Testis (tissue), 2 donors: ENCODE measurements at regions not wholly inside any gene's neighbourhood (a gene's known extent, or its start where the extent isn't known, plus 50 kb on each side); places are given as distances from the start of the nearest gene placed in this dataset.
A peak's percentile ranks its signal among the peaks of the same experiment; 100 is the strongest.

Source experiments
- DNase-seq: peaks from one replicate; pipeline ENCODE4 v3.0.0-alpha.2; 2019
- H3K27ac ChIP-seq, 2 donors: fragments of 200-600 bp; sonication (generic); one replicate each; pipeline ENCODE4 v1.5.1; 2019
- H3K27me3 ChIP-seq: fragments of 200-600 bp; sonication (generic); one replicate; pipeline ENCODE4 v1.5.1; 2019
- H3K36me3 ChIP-seq: fragments of 200-600 bp; sonication (generic); one replicate; pipeline ENCODE4 v1.5.1; 2017; ENCODE audit warnings: low read depth; ENCODE audit errors: missing control alignments
- H3K4me1 ChIP-seq: fragments of 200-600 bp; sonication (generic); one replicate; pipeline ENCODE4 v1.5.1; 2019
- H3K4me3 ChIP-seq, 2 donors: fragments of 200-600 bp; sonication (generic); one replicate each; pipeline ENCODE4 v1.5.1; 2017 to 2019
- H3K9me3 ChIP-seq: fragments of 200-600 bp; sonication (generic); one replicate; pipeline ENCODE4 v1.5.1; 2017
- CTCF ChIP-seq, 3 experiments: fragments of 450-650 bp in 2 of 3; fragments of 200-600 bp in 1 of 3; sonication (generic) in 1 of 3; IDR thresholded peaks; one replicate each; pipeline ENCODE4 v1.5.1; 2016 to 2019; ENCODE audit warnings: antibody characterized with exemption in 3 of 3, mild to moderate bottlenecking in 2 of 3, moderate library complexity in 1 of 3
- POLR2A ChIP-seq: fragments of 450-650 bp; IDR thresholded peaks from one replicate; pipeline ENCODE4 v1.6.1; 2017; ENCODE audit warnings: antibody characterized with exemption, mild to moderate bottlenecking, moderate library complexity
- WGBS, 2 donors: methylation state at CpG; one replicate each; pipeline ENCODE4 v1.1.5; 2018; 5-methylcytosine and 5-hydroxymethylcytosine counted together
- intact Hi-C: fragments of 100-400 bp; cut with DNase I; formaldehyde crosslinking; loops from one replicate; pipeline ENCODE4 v1.15.1; 2023; ENCODE audit warnings: low total_unique reads

- no peak for DNase-seq
- no peaks in the 10 kb centered on the region for H3K27me3 ChIP-seq
- TF ChIP-seq POLR2A, result no peak
- TF ChIP-seq CTCF (IDR thresholded peaks at IDR 0.05), result no peak
- H3K4me3 ChIP-seq, result no peak overlapping the region
- no peaks in the 10 kb centered on the region for H3K9me3 ChIP-seq
- intact Hi-C loops, result no loop called here
- no peaks in the 10 kb centered on the region for H3K36me3 ChIP-seq
- WGBS, 2 donors, result 94% methylated on average over 3 of the region's 3 CpGs; no CpG with 5 or more reads in 1 of the 2 donors
- H3K27ac ChIP-seq, result no peak overlapping the region
- no peaks in the 10 kb centered on the region for H3K4me1 ChIP-seq
These were observed 73.4 kb upstream of the BRD7 start for GRCh38 chr16:50442221-50442620.

GRCh38 chr16:50441486-50442157, 72.8 kb upstream of the BRD7 start:
- Histone ChIP-seq H3K36me3 (no peaks in the 10 kb centered on the region), H3K27ac (no peak overlapping the region), H3K4me1 (no peaks in the 10 kb centered on the region), H3K27me3 (no peaks in the 10 kb centered on the region), H3K4me3 (no peak overlapping the region), H3K9me3 (no peaks in the 10 kb centered on the region)
- DNase-seq, result peak; percentile 3
- no peak for TF ChIP-seq CTCF (IDR thresholded peaks at IDR 0.05)
- TF ChIP-seq POLR2A, result no peak
- WGBS, 2 donors, result 55 to 84% methylated on average over 6 to 7 of the region's 7 CpGs
- intact Hi-C loops, result no loop called here

- Histone ChIP-seq H3K27ac (no peak overlapping the region), H3K27me3 (no peaks in the 10 kb centered on the region), H3K4me1 (no peaks in the 10 kb centered on the region), H3K4me3 (no peak overlapping the region), H3K36me3 (no peaks in the 10 kb centered on the region), H3K9me3 (no peaks in the 10 kb centered on the region)
- DNase-seq, result peak; percentile 1
- TF ChIP-seq CTCF (IDR thresholded peaks at IDR 0.05) (no peak), POLR2A (no peak)
- 95% methylated on average over 4 of the region's 4 CpGs; no CpG with 5 or more reads in 1 of the 2 donors for whole genome bisulfite sequencing, 2 donors
- intact Hi-C loops, result no loop called here
These were observed 72.2 kb upstream of the BRD7 start for GRCh38 chr16:50440991-50441390.

GRCh38 chr16:50440531-50440930, 71.7 kb upstream of the BRD7 start:
- 89 to 91% methylated on average over 2 of the region's 2 CpGs for WGBS, 2 donors
- intact Hi-C loops, result no loop called here
- H3K27ac ChIP-seq, result no peak overlapping the region
- no peaks in the 10 kb centered on the region for H3K9me3 ChIP-seq
- no peaks in the 10 kb centered on the region for H3K27me3 ChIP-seq
- no peaks in the 10 kb centered on the region for H3K4me1 ChIP-seq
- DNase-seq, result peak; percentile 2
- no peaks in the 10 kb centered on the region for H3K36me3 ChIP-seq
- no peak overlapping the region for H3K4me3 ChIP-seq
- TF ChIP-seq POLR2A (no peak), CTCF (IDR thresholded peaks at IDR 0.05) (no peak)

GRCh38 chr16:50437769-50438437, 69.1 kb upstream of the BRD7 start:
- H3K9me3 ChIP-seq, result no peaks in the 10 kb centered on the region
- H3K27ac ChIP-seq, result no peak overlapping the region
- no peak for DNase-seq
- no peak overlapping the region for H3K4me3 ChIP-seq
- WGBS, 2 donors, result 81 to 85% methylated on average over 13 of the region's 13 CpGs
- H3K4me1 ChIP-seq, result no peaks in the 10 kb centered on the region
- intact Hi-C loops, result no loop called here
- H3K27me3 ChIP-seq, result no peaks in the 10 kb centered on the region
- no peaks in the 10 kb centered on the region for H3K36me3 ChIP-seq
- TF ChIP-seq CTCF (IDR thresholded peaks at IDR 0.05) (no peak), POLR2A (no peak)
